GM12878 (cell line): ENCODE measurements at regions not wholly inside any gene's neighbourhood (a gene's known extent, or its start where the extent isn't known, plus 50 kb on each side); places are given as distances from the start of the nearest gene placed in this dataset.

Experiments
- ATF7 ChIP-seq: fragments of 450-650 bp; IDR thresholded peaks from 2 replicates; pipeline ENCODE4 v1.6.1; 2016; ENCODE audit warnings: low read depth, mild to moderate bottlenecking
- BHLHE40 ChIP-seq, 2 experiments: fragments of 450-650 bp in 1 of 2; IDR thresholded peaks; 2 replicates each; pipeline ENCODE4 v1.6.1; 2011 to 2017; ENCODE audit warnings: low read depth in 2 of 2, borderline replicate concordance in 1 of 2, improper control_type of control experiment in 1 of 2, low read length in 1 of 2, mild to moderate bottlenecking in 1 of 2
- CUX1 ChIP-seq: IDR thresholded peaks from 2 replicates; pipeline ENCODE4 v1.6.1; 2012; ENCODE audit warnings: improper control_type of control experiment, low read depth, low read length; ENCODE audit not compliant: insufficient replicate concordance
- DPF2 ChIP-seq: fragments of 450-650 bp; IDR thresholded peaks from 2 replicates; pipeline ENCODE4 v1.6.1; 2017; ENCODE audit warnings: mild to moderate bottlenecking
- EED ChIP-seq: sonication (generic); IDR thresholded peaks from 2 replicates; pipeline ENCODE4 v1.6.1; 2016; ENCODE audit warnings: antibody characterized with exemption, low read depth
- FOS ChIP-seq: IDR thresholded peaks from 3 replicates; pipeline ENCODE4 v1.6.1; 2011; ENCODE audit warnings: borderline replicate concordance; ENCODE audit not compliant: insufficient read length; ENCODE audit errors: extremely low read depth
- IRF4 ChIP-seq: IDR thresholded peaks from 2 replicates; pipeline ENCODE4 v1.6.1; 2011; ENCODE audit warnings: low read depth, low read length
- NBN ChIP-seq: fragments of 450-650 bp; IDR thresholded peaks from 2 replicates; pipeline ENCODE4 v1.6.1; 2016
- NFIC ChIP-seq: IDR thresholded peaks from 2 replicates; pipeline ENCODE4 v1.6.1; 2012; ENCODE audit warnings: low read depth, mild to moderate bottlenecking, inconsistent platforms, low read length, moderate library complexity
- PRDM15 ChIP-seq: fragments of 450-650 bp; formaldehyde crosslinking; IDR thresholded peaks from 2 replicates; pipeline ENCODE4 v1.4.0; 2020; ENCODE audit warnings: mild to moderate bottlenecking, moderate library complexity
- TBL1XR1 ChIP-seq: IDR thresholded peaks from 2 replicates; pipeline ENCODE4 v1.6.1; 2012; ENCODE audit warnings: low read depth, low read length, improper control_type of control experiment
- WRNIP1 ChIP-seq: IDR thresholded peaks from 2 replicates; pipeline ENCODE4 v1.6.1; 2011; ENCODE audit warnings: low read depth, low read length, improper control_type of control experiment, borderline replicate concordance
- YY1 ChIP-seq: IDR thresholded peaks from 2 replicates; pipeline ENCODE4 v1.6.1; 2011; ENCODE audit warnings: low read depth, mild to moderate bottlenecking, low read length
- ZNF207 ChIP-seq: fragments of 450-650 bp; IDR thresholded peaks from 2 replicates; pipeline ENCODE4 v1.6.1; 2014; ENCODE audit warnings: antibody characterized with exemption, mild to moderate bottlenecking, borderline replicate concordance
- ZNF622 ChIP-seq: fragments of 450-650 bp; IDR thresholded peaks from 2 replicates; pipeline ENCODE4 v1.6.1; 2017; ENCODE audit warnings: mild to moderate bottlenecking, inconsistent platforms
- TF ChIP-seq, protein P1 (sequence below): IDR thresholded peaks from 2 replicates; pipeline ENCODE4 v1.6.1; 2011; ENCODE audit warnings: borderline replicate concordance, low read depth, mild to moderate bottlenecking, moderate library complexity, low read length; ENCODE audit not compliant: insufficient read depth, poor library complexity, severe bottlenecking
- TF ChIP-seq, protein P2 (sequence below): fragments of 450-650 bp; conservative IDR thresholded peaks from 2 replicates; pipeline ENCODE4 v1.6.1; 2017; ENCODE audit warnings: mild to moderate bottlenecking, moderate library complexity

- TF ChIP-seq DPF2: peak; percentile 39; the same call in 1 of the 2 replicates
- 0 out of 2 replicates have a peak, but pooled peaks have one; percentile 41 for TF ChIP-seq NBN
- no peak for TF ChIP-seq NFIC
- TF ChIP-seq YY1: 0 out of 2 replicates have a peak, but pooled peaks have one; percentile 22
- TF ChIP-seq, protein P1, sequence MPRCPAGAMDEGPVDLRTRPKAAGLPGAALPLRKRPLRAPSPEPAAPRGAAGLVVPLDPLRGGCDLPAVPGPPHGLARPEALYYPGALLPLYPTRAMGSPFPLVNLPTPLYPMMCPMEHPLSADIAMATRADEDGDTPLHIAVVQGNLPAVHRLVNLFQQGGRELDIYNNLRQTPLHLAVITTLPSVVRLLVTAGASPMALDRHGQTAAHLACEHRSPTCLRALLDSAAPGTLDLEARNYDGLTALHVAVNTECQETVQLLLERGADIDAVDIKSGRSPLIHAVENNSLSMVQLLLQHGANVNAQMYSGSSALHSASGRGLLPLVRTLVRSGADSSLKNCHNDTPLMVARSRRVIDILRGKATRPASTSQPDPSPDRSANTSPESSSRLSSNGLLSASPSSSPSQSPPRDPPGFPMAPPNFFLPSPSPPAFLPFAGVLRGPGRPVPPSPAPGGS: no peak
- no peak for TF ChIP-seq IRF4
- no peak for TF ChIP-seq ZNF622
- no peak for TF ChIP-seq ATF7
- no peak for TF ChIP-seq TBL1XR1
- TF ChIP-seq PRDM15: no peak
- TF ChIP-seq, protein P2, sequence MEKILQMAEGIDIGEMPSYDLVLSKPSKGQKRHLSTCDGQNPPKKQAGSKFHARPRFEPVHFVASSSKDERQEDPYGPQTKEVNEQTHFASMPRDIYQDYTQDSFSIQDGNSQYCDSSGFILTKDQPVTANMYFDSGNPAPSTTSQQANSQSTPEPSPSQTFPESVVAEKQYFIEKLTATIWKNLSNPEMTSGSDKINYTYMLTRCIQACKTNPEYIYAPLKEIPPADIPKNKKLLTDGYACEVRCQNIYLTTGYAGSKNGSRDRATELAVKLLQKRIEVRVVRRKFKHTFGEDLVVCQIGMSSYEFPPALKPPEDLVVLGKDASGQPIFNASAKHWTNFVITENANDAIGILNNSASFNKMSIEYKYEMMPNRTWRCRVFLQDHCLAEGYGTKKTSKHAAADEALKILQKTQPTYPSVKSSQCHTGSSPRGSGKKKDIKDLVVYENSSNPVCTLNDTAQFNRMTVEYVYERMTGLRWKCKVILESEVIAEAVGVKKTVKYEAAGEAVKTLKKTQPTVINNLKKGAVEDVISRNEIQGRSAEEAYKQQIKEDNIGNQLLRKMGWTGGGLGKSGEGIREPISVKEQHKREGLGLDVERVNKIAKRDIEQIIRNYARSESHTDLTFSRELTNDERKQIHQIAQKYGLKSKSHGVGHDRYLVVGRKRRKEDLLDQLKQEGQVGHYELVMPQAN: no peak
- TF ChIP-seq CUX1: no peak
- TF ChIP-seq FOS: no peak
- TF ChIP-seq WRNIP1: no peak
- no peak for TF ChIP-seq ZNF207
- TF ChIP-seq EED: peak; percentile 50; the same call in 1 of the 2 replicates
- TF ChIP-seq BHLHE40 (IDR thresholded peaks at IDR 0.05; ENCODE audit: borderline replicate concordance in 1 of 2, low read depth in 2 of 2, low read length in 1 of 2): no peak
Measured at GRCh38 chr1:23613191-23614031, 54.1 kb upstream of the ID3 start (continued).
